Endothelial cell of umbilical vein (primary cell): ENCODE measurements at regions not wholly inside any gene's neighbourhood (a gene's known extent, or its start where the extent isn't known, plus 50 kb on each side); places are given as distances from the start of the nearest gene placed in this dataset.

ENCODE experiments used
- EZH2 ChIP-seq: IDR thresholded peaks from 2 replicates; pipeline ENCODE4 v1.6.1; 2012; ENCODE audit warnings: borderline replicate concordance, low read depth, mild to moderate bottlenecking, moderate library complexity, low read length, inconsistent platforms; ENCODE audit not compliant: severe bottlenecking
- FOS ChIP-seq: IDR thresholded peaks from 2 replicates; pipeline ENCODE4 v1.6.1; 2011; ENCODE audit warnings: mild to moderate bottlenecking, low read length, moderate library complexity, borderline replicate concordance; ENCODE audit not compliant: insufficient read depth
- GATA2 ChIP-seq: IDR thresholded peaks from 2 replicates; pipeline ENCODE4 v1.7.0; 2011; ENCODE audit warnings: low read depth, mild to moderate bottlenecking, moderate library complexity, mixed read lengths, low read length; ENCODE audit not compliant: insufficient read length, insufficient read depth
- JUN ChIP-seq: IDR thresholded peaks from 2 replicates; pipeline ENCODE4 v1.6.1; 2011; ENCODE audit warnings: borderline replicate concordance, low read depth; ENCODE audit not compliant: insufficient read length, insufficient read depth
- MAX ChIP-seq: IDR thresholded peaks from 2 replicates; pipeline ENCODE4 v1.6.1; 2011; ENCODE audit not compliant: insufficient read depth, insufficient read length
- MYC ChIP-seq: IDR thresholded peaks from one replicate; pipeline ENCODE4 v1.6.1; 2011; ENCODE audit warnings: mild to moderate bottlenecking, low read depth, low read length
- POLR2A ChIP-seq: IDR thresholded peaks from 2 replicates; pipeline ENCODE4 v1.6.1; 2012; ENCODE audit warnings: low read depth, mild to moderate bottlenecking, control low read depth, low read length
- POLR2AphosphoS5 ChIP-seq: IDR thresholded peaks from 2 replicates; pipeline ENCODE4 v1.6.1; 2012; ENCODE audit warnings: low read depth, mild to moderate bottlenecking, control low read depth, low read length, moderate library complexity; ENCODE audit not compliant: insufficient read depth
- TF ChIP-seq, protein P1 (sequence below), 2 donors: IDR thresholded peaks; 1 replicate in 1 of 2; 2 replicates in 1 of 2; pipeline ENCODE4 v1.5.1; 2011; ENCODE audit warnings: low read length in 2 of 2, mild to moderate bottlenecking in 2 of 2, moderate library complexity in 2 of 2, control low read depth in 1 of 2, inconsistent platforms in 1 of 2, low read depth in 1 of 2; ENCODE audit not compliant: insufficient read depth in 1 of 2; ENCODE audit errors: extremely low read depth in 1 of 2

DNA sequence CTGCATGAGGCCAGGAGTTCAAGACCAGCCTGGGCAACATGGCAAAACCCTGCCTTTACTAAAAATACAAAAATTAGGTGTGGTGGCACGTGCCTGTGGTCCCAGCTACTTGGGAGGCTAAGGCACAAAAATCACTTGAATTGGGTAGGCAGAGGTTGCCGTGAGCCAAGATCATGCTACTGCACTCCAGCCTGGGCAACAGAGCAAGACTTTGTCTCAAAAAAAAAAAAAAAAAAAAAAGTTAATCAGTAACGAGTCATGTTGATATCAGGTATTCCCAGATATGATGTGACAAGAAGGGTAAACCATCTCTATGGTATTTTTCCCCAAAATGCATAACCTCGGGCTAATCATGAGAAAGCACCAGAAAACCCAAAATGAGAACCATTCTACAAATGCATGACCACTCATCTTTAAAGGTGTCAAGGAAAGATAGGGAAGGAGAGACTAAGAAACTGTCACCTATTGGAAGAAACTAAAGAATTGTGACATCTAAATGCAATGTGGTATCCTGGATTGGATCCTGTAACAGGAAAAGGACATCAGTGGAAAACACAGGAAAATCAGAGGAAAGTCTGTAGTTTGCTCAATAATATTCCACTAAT is 66.5 kb upstream of the MAP4 start:
- TF ChIP-seq, protein P1, sequence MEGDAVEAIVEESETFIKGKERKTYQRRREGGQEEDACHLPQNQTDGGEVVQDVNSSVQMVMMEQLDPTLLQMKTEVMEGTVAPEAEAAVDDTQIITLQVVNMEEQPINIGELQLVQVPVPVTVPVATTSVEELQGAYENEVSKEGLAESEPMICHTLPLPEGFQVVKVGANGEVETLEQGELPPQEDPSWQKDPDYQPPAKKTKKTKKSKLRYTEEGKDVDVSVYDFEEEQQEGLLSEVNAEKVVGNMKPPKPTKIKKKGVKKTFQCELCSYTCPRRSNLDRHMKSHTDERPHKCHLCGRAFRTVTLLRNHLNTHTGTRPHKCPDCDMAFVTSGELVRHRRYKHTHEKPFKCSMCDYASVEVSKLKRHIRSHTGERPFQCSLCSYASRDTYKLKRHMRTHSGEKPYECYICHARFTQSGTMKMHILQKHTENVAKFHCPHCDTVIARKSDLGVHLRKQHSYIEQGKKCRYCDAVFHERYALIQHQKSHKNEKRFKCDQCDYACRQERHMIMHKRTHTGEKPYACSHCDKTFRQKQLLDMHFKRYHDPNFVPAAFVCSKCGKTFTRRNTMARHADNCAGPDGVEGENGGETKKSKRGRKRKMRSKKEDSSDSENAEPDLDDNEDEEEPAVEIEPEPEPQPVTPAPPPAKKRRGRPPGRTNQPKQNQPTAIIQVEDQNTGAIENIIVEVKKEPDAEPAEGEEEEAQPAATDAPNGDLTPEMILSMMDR (IDR thresholded peaks at IDR 0.05; ENCODE audit: extremely low read depth in 1 of 2, insufficient read depth in 1 of 2, low read depth in 1 of 2, low read length in 2 of 2) = no peak
- no peak for TF ChIP-seq MYC
- TF ChIP-seq POLR2AphosphoS5 = no peak
- no peak for TF ChIP-seq POLR2A
- TF ChIP-seq GATA2 = no peak
- TF ChIP-seq JUN = no peak
- TF ChIP-seq EZH2 = no peak
- TF ChIP-seq MAX = no peak
- TF ChIP-seq FOS = no peak
